Adipocyte (in vitro differentiated cells): ENCODE measurements at regions not wholly inside any gene's neighbourhood (a gene's known extent, or its start where the extent isn't known, plus 50 kb on each side); places are given as distances from the start of the nearest gene placed in this dataset.
"Not testable (repeated sequence)": the region's sequence is repeated elsewhere in the genome, so short reads cannot be mapped to it uniquely, and the experiment has no call there.

Source experiments
- DNase-seq: peaks from one replicate; pipeline ENCODE4 v3.0.0-alpha.2; 2015; ENCODE audit warnings: low read depth
- H3K27me3 ChIP-seq: replicated peaks from 2 replicates; pipeline ENCODE4 v1.7.0; 2013; ENCODE audit warnings: mild to moderate bottlenecking, low read length, moderate library complexity; ENCODE audit not compliant: control insufficient read depth, insufficient read depth
- H3K36me3 ChIP-seq: 2 replicates; pipeline ENCODE4 v1.7.0; 2013; ENCODE audit warnings: low read length, mild to moderate bottlenecking, moderate library complexity; ENCODE audit not compliant: control insufficient read depth, insufficient read depth, severe bottlenecking
- H3K4me1 ChIP-seq: 2 replicates; pipeline ENCODE4 v1.7.0; 2013; ENCODE audit warnings: mild to moderate bottlenecking, low read length, moderate library complexity; ENCODE audit not compliant: control insufficient read depth, insufficient read depth
- H3K4me3 ChIP-seq: 2 replicates; pipeline ENCODE4 v1.7.0; 2013; ENCODE audit warnings: mild to moderate bottlenecking, low read length, moderate library complexity
- H3K9ac ChIP-seq: 2 replicates; pipeline ENCODE4 v1.7.0; 2013; ENCODE audit warnings: mild to moderate bottlenecking, low read length, moderate library complexity
- H3K9me3 ChIP-seq: 2 replicates; pipeline ENCODE4 v1.7.0; 2013; ENCODE audit warnings: mild to moderate bottlenecking, low read length, moderate library complexity; ENCODE audit not compliant: control insufficient read depth

- H3K27me3 ChIP-seq, result peaks cover 12% of the 10 kb centered on the region
These were observed 301.2 kb upstream of the SGK1 start for GRCh38 chr6:134619077-134619476.

GRCh38 chr6:134614606-134615485 lies 296.9 kb upstream of the SGK1 start:
- H3K27me3 ChIP-seq, result no peaks in the 10 kb centered on the region
- no peaks in the 10 kb centered on the region for H3K36me3 ChIP-seq
- H3K9me3 ChIP-seq, result no peaks in the 10 kb centered on the region
- H3K4me1 ChIP-seq, result no peaks in the 10 kb centered on the region
- H3K9ac ChIP-seq, result no peak overlapping the region
- H3K4me3 ChIP-seq, result no peak overlapping the region
- DNase-seq, result peak; percentile 33

More at GRCh38 chr6:134619077-134619476, 301.2 kb upstream of the SGK1 start:
- Histone ChIP-seq H3K4me1 (no peaks in the 10 kb centered on the region), H3K9me3 (no peaks in the 10 kb centered on the region), H3K9ac (no peak overlapping the region), H3K4me3 (no peak overlapping the region), H3K36me3 (no peaks in the 10 kb centered on the region)
- DNase-seq, result no peak

- not testable (repeated sequence) for H3K36me3 ChIP-seq, H3K9ac ChIP-seq, H3K4me3 ChIP-seq, DNase-seq, H3K9me3 ChIP-seq, H3K27me3 ChIP-seq, H3K4me1 ChIP-seq
These were observed 294.2 kb upstream of the SGK1 start for GRCh38 chr6:134612128-134612527.

- H3K36me3 ChIP-seq, result no peaks in the 10 kb centered on the region
- DNase-seq, result no peak
- no peaks in the 10 kb centered on the region for H3K27me3 ChIP-seq
- peaks cover under 1% of the 10 kb centered on the region for H3K9me3 ChIP-seq
- H3K4me3 ChIP-seq, result no peak overlapping the region
- H3K9ac ChIP-seq, result no peak overlapping the region
- no peaks in the 10 kb centered on the region for H3K4me1 ChIP-seq
These were observed 292.5 kb upstream of the SGK1 start for GRCh38 chr6:134610411-134610810.

GRCh38 chr6:134609716-134610261 lies 291.9 kb upstream of the SGK1 start:
- Histone ChIP-seq H3K4me3 (no peak overlapping the region), H3K9me3 (peaks cover 6% of the 10 kb centered on the region), H3K9ac (no peak overlapping the region), H3K36me3 (no peaks in the 10 kb centered on the region), H3K27me3 (no peaks in the 10 kb centered on the region), H3K4me1 (no peaks in the 10 kb centered on the region)
- DNase-seq, result no peak

- H3K27me3 ChIP-seq, result no peaks in the 10 kb centered on the region
- no peak for DNase-seq
- no peak overlapping the region for H3K9ac ChIP-seq
- peaks cover 6% of the 10 kb centered on the region for H3K9me3 ChIP-seq
- no peak overlapping the region for H3K4me3 ChIP-seq
- no peaks in the 10 kb centered on the region for H3K4me1 ChIP-seq
- H3K36me3 ChIP-seq, result no peaks in the 10 kb centered on the region
These were observed 289.5 kb upstream of the SGK1 start for GRCh38 chr6:134607411-134607810.

GRCh38 chr6:134605034-134605433 lies 287.1 kb upstream of the SGK1 start:
- Histone ChIP-seq H3K9me3 (peaks cover 22% of the 10 kb centered on the region), H3K9ac (no peak overlapping the region), H3K36me3 (no peaks in the 10 kb centered on the region), H3K27me3 (no peaks in the 10 kb centered on the region), H3K4me1 (no peaks in the 10 kb centered on the region), H3K4me3 (no peak overlapping the region)
- no peak for DNase-seq

GRCh38 chr6:134604014-134604676 lies 286.2 kb upstream of the SGK1 start:
- Histone ChIP-seq H3K9ac (no peak overlapping the region), H3K4me3 (no peak overlapping the region), H3K9me3 (peaks cover 22% of the 10 kb centered on the region), H3K36me3 (no peaks in the 10 kb centered on the region), H3K4me1 (no peaks in the 10 kb centered on the region), H3K27me3 (no peaks in the 10 kb centered on the region)
- DNase-seq, result no peak

- Histone ChIP-seq H3K9ac (no peak overlapping the region), H3K36me3 (no peaks in the 10 kb centered on the region), H3K4me3 (no peak overlapping the region), H3K27me3 (no peaks in the 10 kb centered on the region), H3K4me1 (no peaks in the 10 kb centered on the region), H3K9me3 (peaks cover 22% of the 10 kb centered on the region)
- no peak for DNase-seq
These were observed 285.6 kb upstream of the SGK1 start for GRCh38 chr6:134603561-134603960.

GRCh38 chr6:134602123-134602522 lies 284.2 kb upstream of the SGK1 start:
- Histone ChIP-seq H3K36me3 (no peaks in the 10 kb centered on the region), H3K27me3 (no peaks in the 10 kb centered on the region), H3K9me3 (peaks cover 22% of the 10 kb centered on the region), H3K9ac (no peak overlapping the region), H3K4me1 (no peaks in the 10 kb centered on the region), H3K4me3 (no peak overlapping the region)
- DNase-seq, result no peak

GRCh38 chr6:134600671-134601070 lies 282.8 kb upstream of the SGK1 start:
- no peak for DNase-seq
- peaks cover 22% of the 10 kb centered on the region for H3K9me3 ChIP-seq
- no peak overlapping the region for H3K9ac ChIP-seq
- H3K27me3 ChIP-seq, result no peaks in the 10 kb centered on the region
- no peaks in the 10 kb centered on the region for H3K36me3 ChIP-seq
- H3K4me3 ChIP-seq, result no peak overlapping the region
- no peaks in the 10 kb centered on the region for H3K4me1 ChIP-seq
